HEK293 (cell line): ENCODE measurements at regions not wholly inside any gene's neighbourhood (a gene's known extent, or its start where the extent isn't known, plus 50 kb on each side); places are given as distances from the start of the nearest gene placed in this dataset.

ENCODE experiments used
- CTCF ChIA-PET: fragments of 350-600 bp; formaldehyde crosslinking; extraction: SDS; loops from one replicate; lab custom pipeline; 2021; ENCODE audit warnings: antibody characterized with exemption; lab: Yijun Ruan, JAX
- POLR2A ChIA-PET: fragments of 300-600 bp; formaldehyde crosslinking; extraction: SDS; loops from one replicate; lab custom pipeline; 2020; ENCODE audit warnings: antibody characterized with exemption, inconsistent platforms; lab: Yijun Ruan, JAX
- H3K27ac ChIP-seq: fragments of 200-500 bp; sonication (Bioruptor generic); 2 replicates; pipeline ENCODE4 v1.5.1; 2014; ENCODE audit warnings: low read depth, low read length, control low read depth, inconsistent platforms; ENCODE audit errors: extremely low read depth
- H3K36me3 ChIP-seq, 2 experiments: fragments of 200-500 bp in 1 of 2; sonication (Bioruptor generic) in 1 of 2; 1 replicate in 1 of 2; 2 replicates in 1 of 2; pipeline ENCODE4 v1.5.1; 2014 to 2017; ENCODE audit warnings: inconsistent platforms in 2 of 2, low read length in 2 of 2; ENCODE audit not compliant: control insufficient read depth in 2 of 2, insufficient read depth in 1 of 2
- H3K4me1 ChIP-seq: fragments of 200-500 bp; sonication (Bioruptor generic); 2 replicates; pipeline ENCODE4 v1.5.1; 2014; ENCODE audit warnings: mild to moderate bottlenecking, low read length, inconsistent platforms; ENCODE audit not compliant: control insufficient read depth, insufficient read depth
- H3K4me3 ChIP-seq: 2 replicates; pipeline ENCODE4 v1.5.1; 2011; ENCODE audit warnings: low read depth, mild to moderate bottlenecking, control low read depth, low read length, moderate library complexity
- H3K9me3 ChIP-seq: fragments of 200-500 bp; sonication (Bioruptor generic); 2 replicates; pipeline ENCODE4 v1.5.1; 2014; ENCODE audit warnings: low read depth, low read length, inconsistent platforms; ENCODE audit not compliant: control insufficient read depth, insufficient read depth
- KLF9 ChIP-seq: fragments of 450-650 bp; formaldehyde crosslinking; IDR thresholded peaks from 2 replicates; pipeline ENCODE4 v1.5.1; 2016; ENCODE audit warnings: missing biosample characterization, missing genetic modification characterization, low read depth
- SP2 ChIP-seq: fragments of 450-650 bp; formaldehyde crosslinking; IDR thresholded peaks from 2 replicates; pipeline ENCODE4 v1.5.1; 2016; ENCODE audit warnings: missing biosample characterization, missing genetic modification characterization
- WT1 ChIP-seq: fragments of 450-650 bp; formaldehyde crosslinking; IDR thresholded peaks from 2 replicates; pipeline ENCODE4 v1.5.1; 2016; ENCODE audit warnings: missing biosample characterization, missing genetic modification characterization
- ZFP37 ChIP-seq: fragments of 450-650 bp; formaldehyde crosslinking; IDR thresholded peaks from 2 replicates; pipeline ENCODE4 v1.5.1; 2016; ENCODE audit warnings: missing biosample characterization, missing genetic modification characterization
- ZNF10 ChIP-seq: fragments of 450-650 bp; formaldehyde crosslinking; IDR thresholded peaks from 2 replicates; pipeline ENCODE4 v1.5.1; 2017; ENCODE audit warnings: missing biosample characterization, missing genetic modification characterization
- ZNF112 ChIP-seq: fragments of 450-650 bp; formaldehyde crosslinking; IDR thresholded peaks from 2 replicates; pipeline ENCODE4 v1.5.0; 2017; ENCODE audit warnings: missing biosample characterization, missing genetic modification characterization
- ZNF132 ChIP-seq: fragments of 450-650 bp; formaldehyde crosslinking; IDR thresholded peaks from 2 replicates; pipeline ENCODE4 v1.5.1; 2017; ENCODE audit warnings: missing biosample characterization, missing genetic modification characterization, borderline replicate concordance
- ZNF133 ChIP-seq: fragments of 450-650 bp; formaldehyde crosslinking; IDR thresholded peaks from 2 replicates; pipeline ENCODE4 v1.5.1; 2016; ENCODE audit warnings: missing biosample characterization, missing genetic modification characterization
- ZNF157 ChIP-seq: fragments of 450-650 bp; formaldehyde crosslinking; IDR thresholded peaks from 2 replicates; pipeline ENCODE4 v1.5.1; 2016; ENCODE audit warnings: missing biosample characterization, missing genetic modification characterization
- ZNF18 ChIP-seq: fragments of 450-650 bp; formaldehyde crosslinking; IDR thresholded peaks from 2 replicates; pipeline ENCODE4 v1.5.1; 2016; ENCODE audit warnings: missing biosample characterization, missing genetic modification characterization
- ZNF211 ChIP-seq: fragments of 450-650 bp; formaldehyde crosslinking; IDR thresholded peaks from 2 replicates; pipeline ENCODE4 v1.5.1; 2016; ENCODE audit warnings: low read depth, missing biosample characterization, missing genetic modification characterization
- ZNF221 ChIP-seq: fragments of 450-650 bp; formaldehyde crosslinking; IDR thresholded peaks from 2 replicates; pipeline ENCODE4 v1.5.1; 2017; ENCODE audit warnings: missing biosample characterization, missing genetic modification characterization, borderline replicate concordance
- ZNF266 ChIP-seq: fragments of 450-650 bp; formaldehyde crosslinking; IDR thresholded peaks from 2 replicates; pipeline ENCODE4 v1.5.1; 2016; ENCODE audit warnings: missing biosample characterization, missing genetic modification characterization, low read depth
- ZNF324 ChIP-seq: fragments of 450-650 bp; formaldehyde crosslinking; IDR thresholded peaks from 2 replicates; pipeline ENCODE4 v1.5.1; 2016; ENCODE audit warnings: missing biosample characterization, missing genetic modification characterization
- ZNF354C ChIP-seq: fragments of 450-650 bp; formaldehyde crosslinking; IDR thresholded peaks from 2 replicates; pipeline ENCODE4 v1.5.1; 2016; ENCODE audit warnings: missing biosample characterization, missing genetic modification characterization, low read depth, borderline replicate concordance
- ZNF518A ChIP-seq: fragments of 450-650 bp; formaldehyde crosslinking; conservative IDR thresholded peaks from 2 replicates; pipeline ENCODE4 v1.5.1; 2016; ENCODE audit warnings: low read depth, missing biosample characterization, missing genetic modification characterization
- ZNF624 ChIP-seq: fragments of 450-650 bp; formaldehyde crosslinking; IDR thresholded peaks from 2 replicates; pipeline ENCODE4 v1.5.1; 2017; ENCODE audit warnings: missing biosample characterization, missing genetic modification characterization
- ZNF670 ChIP-seq: fragments of 450-650 bp; formaldehyde crosslinking; IDR thresholded peaks from 2 replicates; pipeline ENCODE4 v1.5.1; 2016; ENCODE audit warnings: missing biosample characterization, missing genetic modification characterization, low read depth
- ZNF776 ChIP-seq: fragments of 450-650 bp; formaldehyde crosslinking; IDR thresholded peaks from 2 replicates; pipeline ENCODE4 v1.5.0; 2017; ENCODE audit warnings: missing biosample characterization, missing genetic modification characterization, borderline replicate concordance
- ZXDB ChIP-seq: fragments of 450-650 bp; formaldehyde crosslinking; IDR thresholded peaks from 2 replicates; pipeline ENCODE4 v1.5.1; 2016; ENCODE audit warnings: missing biosample characterization, missing genetic modification characterization

GRCh38 chr6:106772270-106773142 is 143.1 kb downstream of the QRSL1 start:
- Histone ChIP-seq H3K4me3 (no peak overlapping the region), H3K9me3 (no peaks in the 10 kb centered on the region), H3K27ac (no peak overlapping the region), H3K4me1 (no peaks in the 10 kb centered on the region), H3K36me3 (no peaks in the 10 kb centered on the region)
- ChIA-PET POLR2A (no interaction called here), CTCF (interaction anchor here (0.6 to 1.9 kb wide), 5 partner anchors 8 to 225 kb away, joined by 3 to 5 read pairs (median 4); no protein-coding TSS in a partner anchor)
- TF ChIP-seq ZNF112 (tag by site-specific recombination) (no peak), ZNF18 (tag by site-specific recombination) (no peak), ZNF624 (tag by site-specific recombination) (no peak), SP2 (tag by site-specific recombination) (no peak), ZNF670 (no peak), ZNF157 (tag by site-specific recombination) (no peak), ZNF266 (tag by site-specific recombination) (no peak), ZXDB (tag by site-specific recombination) (no peak), ZNF221 (no peak), ZNF133 (no peak), ZNF518A (tag by site-specific recombination) (no peak), ZNF132 (tag by site-specific recombination) (no peak), ZNF324 (no peak), ZNF776 (tag by site-specific recombination) (no peak), ZNF211 (tag by site-specific recombination) (no peak)

GRCh38 chr6:106771822-106772221 is 142.4 kb downstream of the QRSL1 start:
- no peaks in the 10 kb centered on the region for H3K4me1 ChIP-seq
- H3K4me3 ChIP-seq: no peak overlapping the region
- H3K27ac ChIP-seq: no peak overlapping the region
- ChIA-PET CTCF (interaction anchor here (0.6 to 1.9 kb wide), 3 partner anchors 70 to 226 kb away, joined by 4 to 5 read pairs (median 5); no protein-coding TSS in a partner anchor), POLR2A (no interaction called here)
- TF ChIP-seq WT1 (no peak), ZFP37 (tag by site-specific recombination) (no peak), ZNF354C (tag by site-specific recombination) (no peak), KLF9 (tag by site-specific recombination) (no peak), ZNF10 (tag by site-specific recombination) (no peak)
- TF ChIP-seq, all 188 proteins: peak for 0
- H3K36me3 ChIP-seq: no peaks in the 10 kb centered on the region
- no peaks in the 10 kb centered on the region for H3K9me3 ChIP-seq
